OCI-LY3 (cell line): ENCODE measurements at regions not wholly inside any gene's neighbourhood (a gene's known extent, or its start where the extent isn't known, plus 50 kb on each side); places are given as distances from the start of the nearest gene placed in this dataset.
A peak's percentile ranks its signal among the peaks of the same experiment; 100 is the strongest.

ENCODE experiments used
- H2AFZ ChIP-seq: fragments of 200-600, 300-600 bp; shearing (Covaris generic); 2 replicates; pipeline ENCODE4 v1.6.0; 2014; ENCODE audit warnings: antibody characterized with exemption, low read depth, low read length
- H3K27ac ChIP-seq: fragments of 200-600, 300-600 bp; sonication (generic); 2 replicates; pipeline ENCODE4 v1.5.1; 2014; ENCODE audit warnings: mild to moderate bottlenecking, low read length, moderate library complexity, mixed read lengths
- H3K27me3 ChIP-seq: fragments of 200-600, 300-600 bp; sonication (generic); 2 replicates; pipeline ENCODE4 v1.6.1; 2014; ENCODE audit warnings: low read depth, low read length, mixed read lengths
- H3K36me3 ChIP-seq: fragments of 200-600, 300-600 bp; sonication (generic); replicated peaks from 2 replicates; pipeline ENCODE3; 2014; ENCODE audit warnings: low read depth, low read length, mixed read lengths
- H3K4me1 ChIP-seq: fragments of 300-600, 200-600 bp; sonication (generic); 2 replicates; pipeline ENCODE4 v1.6.1; 2014; ENCODE audit warnings: low read length, mixed read lengths
- H3K4me2 ChIP-seq: fragments of 200-600, 300-600 bp; sonication (generic); 2 replicates; pipeline ENCODE4 v1.6.1; 2014; ENCODE audit warnings: low read length, mixed read lengths
- H3K4me3 ChIP-seq: fragments of 300-600, 200-600 bp; sonication (generic); 2 replicates; pipeline ENCODE4 v1.5.1; 2014; ENCODE audit warnings: antibody characterized with exemption, mild to moderate bottlenecking, low read length, moderate library complexity
- H3K79me2 ChIP-seq: fragments of 300-600, 200-600 bp; shearing (Covaris generic); 2 replicates; pipeline ENCODE4 v1.6.1; 2014; ENCODE audit warnings: mild to moderate bottlenecking, low read length, mixed read lengths
- H3K9ac ChIP-seq: fragments of 300-600, 200-600 bp; shearing (Covaris generic); 2 replicates; pipeline ENCODE4 v1.6.0; 2014; ENCODE audit warnings: mild to moderate bottlenecking, low read length, moderate library complexity
- H3K9me3 ChIP-seq: fragments of 200-600, 300-600 bp; shearing (Covaris generic); 2 replicates; pipeline ENCODE4 v1.6.1; 2014; ENCODE audit warnings: low read length, mixed read lengths; ENCODE audit not compliant: insufficient read depth
- H4K20me1 ChIP-seq: fragments of 200-600, 300-600 bp; sonication (generic); 2 replicates; pipeline ENCODE4 v1.6.1; 2016; ENCODE audit warnings: low read length, mixed read lengths; ENCODE audit not compliant: insufficient read depth
- EZH2phosphoT487 ChIP-seq: fragments of 200-600 bp; shearing (Covaris generic); IDR thresholded peaks from 2 replicates; pipeline ENCODE4 v1.6.1; 2018; ENCODE audit warnings: antibody characterized with exemption, mixed run types, low read depth
- TF ChIP-seq, protein P1 (sequence below): fragments of 200-600, 300-600 bp; sonication (generic); IDR thresholded peaks from 2 replicates; pipeline ENCODE4 v1.5.1; 2014; ENCODE audit warnings: antibody characterized with exemption, low read length, low read depth

DNA sequence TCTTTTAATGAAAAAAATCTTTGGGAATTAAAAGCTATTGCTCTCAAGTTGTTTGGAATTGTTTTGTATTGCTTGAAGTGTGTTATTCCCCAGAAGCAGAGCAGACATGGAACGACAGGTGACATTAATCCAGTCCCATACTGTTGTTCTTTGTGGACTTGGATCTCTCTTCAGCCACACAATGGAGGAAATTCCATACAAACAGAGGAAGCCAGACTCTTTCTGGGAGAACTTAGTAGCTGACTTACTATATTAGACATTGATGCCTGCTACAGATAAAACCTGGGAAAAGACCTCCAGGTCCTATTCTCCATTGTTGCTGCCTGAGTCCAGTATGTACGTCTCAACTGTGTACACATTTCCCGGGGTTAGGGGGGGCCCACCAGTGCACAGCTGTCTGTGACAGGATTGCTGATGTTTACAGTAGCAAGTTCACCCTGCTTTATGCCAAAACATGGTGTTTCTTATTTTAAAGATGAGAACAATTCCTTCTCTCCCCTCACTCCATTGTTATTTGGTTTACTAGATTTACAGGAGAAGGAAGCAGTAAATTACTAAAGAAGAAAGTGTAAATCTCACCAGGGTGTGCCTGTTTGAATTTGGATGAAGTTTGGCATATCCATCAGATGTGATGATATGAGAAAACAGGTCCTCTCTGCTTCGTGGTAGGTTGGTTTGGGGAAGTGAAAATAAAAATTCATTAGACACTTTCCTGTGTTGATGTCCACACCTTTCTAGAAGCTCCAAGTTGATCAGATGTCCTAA is 142.4 kb upstream of the RBBP8 start:
- no peaks in the 10 kb centered on the region for H3K36me3 ChIP-seq
- H3K27me3 ChIP-seq: no peaks in the 10 kb centered on the region
- H3K79me2 ChIP-seq: no peaks in the 10 kb centered on the region
- H3K9me3 ChIP-seq: no peaks in the 10 kb centered on the region
- TF ChIP-seq EZH2phosphoT487: no peak
- TF ChIP-seq, protein P1, sequence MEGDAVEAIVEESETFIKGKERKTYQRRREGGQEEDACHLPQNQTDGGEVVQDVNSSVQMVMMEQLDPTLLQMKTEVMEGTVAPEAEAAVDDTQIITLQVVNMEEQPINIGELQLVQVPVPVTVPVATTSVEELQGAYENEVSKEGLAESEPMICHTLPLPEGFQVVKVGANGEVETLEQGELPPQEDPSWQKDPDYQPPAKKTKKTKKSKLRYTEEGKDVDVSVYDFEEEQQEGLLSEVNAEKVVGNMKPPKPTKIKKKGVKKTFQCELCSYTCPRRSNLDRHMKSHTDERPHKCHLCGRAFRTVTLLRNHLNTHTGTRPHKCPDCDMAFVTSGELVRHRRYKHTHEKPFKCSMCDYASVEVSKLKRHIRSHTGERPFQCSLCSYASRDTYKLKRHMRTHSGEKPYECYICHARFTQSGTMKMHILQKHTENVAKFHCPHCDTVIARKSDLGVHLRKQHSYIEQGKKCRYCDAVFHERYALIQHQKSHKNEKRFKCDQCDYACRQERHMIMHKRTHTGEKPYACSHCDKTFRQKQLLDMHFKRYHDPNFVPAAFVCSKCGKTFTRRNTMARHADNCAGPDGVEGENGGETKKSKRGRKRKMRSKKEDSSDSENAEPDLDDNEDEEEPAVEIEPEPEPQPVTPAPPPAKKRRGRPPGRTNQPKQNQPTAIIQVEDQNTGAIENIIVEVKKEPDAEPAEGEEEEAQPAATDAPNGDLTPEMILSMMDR: no peak
- H3K4me2 ChIP-seq: peak overlapping the region; percentile 15; the same call in 1 of the 2 replicates
- no peak overlapping the region for H2AFZ ChIP-seq
- peaks cover 21% of the 10 kb centered on the region for H3K4me1 ChIP-seq
- H3K9ac ChIP-seq: no peak overlapping the region
- no peaks in the 10 kb centered on the region for H4K20me1 ChIP-seq
- H3K4me3 ChIP-seq: no peak overlapping the region
- no peak overlapping the region for H3K27ac ChIP-seq

DNA sequence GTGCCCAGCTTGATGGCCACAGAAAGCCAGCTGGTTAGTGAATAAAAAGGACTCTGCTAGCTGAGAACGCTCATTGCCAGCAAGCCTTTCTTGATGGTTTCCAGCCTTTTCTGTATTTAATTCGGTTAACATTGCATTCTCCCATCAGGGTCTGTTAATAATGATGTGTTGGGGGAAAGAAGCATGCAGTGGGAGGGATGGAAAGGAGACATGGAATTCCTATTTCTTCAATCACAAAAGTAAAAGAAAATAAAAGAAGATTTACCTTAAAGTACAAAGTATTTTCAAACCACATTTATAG is 141.9 kb upstream of the RBBP8 start:
- H3K27me3 ChIP-seq: no peaks in the 10 kb centered on the region

DNA sequence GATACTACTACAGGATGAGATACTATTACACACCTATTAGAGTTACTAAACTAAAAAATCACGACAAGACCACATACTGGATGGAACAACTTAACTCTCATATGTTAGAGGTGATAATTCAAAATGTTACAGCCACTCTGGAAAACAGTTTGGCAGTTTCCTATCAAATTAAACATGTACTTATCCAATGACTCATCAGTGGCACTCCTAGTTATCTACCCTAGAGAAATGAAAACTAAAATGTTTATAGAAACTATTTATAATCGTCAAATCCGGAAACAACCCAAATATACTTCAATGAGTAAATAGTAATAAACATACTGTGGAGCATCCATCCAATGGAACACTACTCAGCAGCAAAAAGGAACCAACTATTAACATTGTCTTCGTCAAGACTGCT is 137.0 kb upstream of the RBBP8 start:
- Histone ChIP-seq H3K4me2 (no peak overlapping the region), H3K36me3 (no peaks in the 10 kb centered on the region), H2AFZ (no peak overlapping the region), H3K27me3 (no peaks in the 10 kb centered on the region), H3K9me3 (no peaks in the 10 kb centered on the region), H3K9ac (no peak overlapping the region), H4K20me1 (no peaks in the 10 kb centered on the region), H3K4me1 (peaks cover 2% of the 10 kb centered on the region), H3K27ac (no peak overlapping the region), H3K4me3 (no peak overlapping the region), H3K79me2 (no peaks in the 10 kb centered on the region)
- TF ChIP-seq EZH2phosphoT487: no peak
- TF ChIP-seq, protein P1: no peak

More for the DNA sequence above, 141.9 kb upstream of the RBBP8 start:
- TF ChIP-seq, protein P1: no peak
- TF ChIP-seq EZH2phosphoT487: no peak
- peaks cover 21% of the 10 kb centered on the region for H3K4me1 ChIP-seq
- H3K9me3 ChIP-seq: no peaks in the 10 kb centered on the region
- H3K79me2 ChIP-seq: no peaks in the 10 kb centered on the region
- H4K20me1 ChIP-seq: no peaks in the 10 kb centered on the region
- no peak overlapping the region for H2AFZ ChIP-seq
- H3K27ac ChIP-seq: no peak overlapping the region
- H3K4me3 ChIP-seq: no peak overlapping the region
- no peak overlapping the region for H3K4me2 ChIP-seq
- no peak overlapping the region for H3K9ac ChIP-seq
- no peaks in the 10 kb centered on the region for H3K36me3 ChIP-seq

DNA sequence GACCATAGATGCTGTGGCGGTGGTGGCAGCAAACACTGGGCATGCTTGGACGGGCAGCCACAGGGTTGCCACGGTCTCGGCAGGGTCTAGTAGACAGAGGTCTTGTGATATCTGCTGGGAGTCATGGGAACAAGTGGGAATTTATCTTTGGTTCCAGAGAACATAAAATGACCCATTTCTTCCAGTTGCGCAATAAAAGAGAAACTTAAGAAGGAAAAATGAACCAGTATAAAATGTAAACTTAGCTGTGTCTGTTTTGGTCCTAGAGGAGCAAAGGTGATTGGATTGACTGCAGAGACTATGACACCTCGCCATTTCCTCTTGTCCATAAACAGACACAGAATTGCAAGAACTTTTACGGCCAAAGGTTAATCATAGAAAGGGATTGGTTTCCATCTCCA is 132.6 kb upstream of the RBBP8 start:
- Histone ChIP-seq H2AFZ (no peak overlapping the region), H4K20me1 (no peaks in the 10 kb centered on the region), H3K27me3 (no peaks in the 10 kb centered on the region), H3K36me3 (no peaks in the 10 kb centered on the region), H3K27ac (no peak overlapping the region), H3K9ac (no peak overlapping the region), H3K9me3 (no peaks in the 10 kb centered on the region), H3K79me2 (no peaks in the 10 kb centered on the region), H3K4me3 (no peak overlapping the region), H3K4me1 (no peaks in the 10 kb centered on the region), H3K4me2 (no peak overlapping the region)
- no peak for TF ChIP-seq EZH2phosphoT487
- TF ChIP-seq, protein P1: no peak
